Activated naive CD4-positive, alpha-beta T cell treated with anti-CD3 and anti-CD28 coated beads, Interleukin-2, amount 50 U/mL, for 24 hours (primary cell): ENCODE measurements at regions not wholly inside any gene's neighbourhood (a gene's known extent, or its start where the extent isn't known, plus 50 kb on each side); places are given as distances from the start of the nearest gene placed in this dataset.
"Not testable (repeated sequence)": the region's sequence is repeated elsewhere in the genome, so short reads cannot be mapped to it uniquely, and the experiment has no call there.

Source experiments
- H3K27ac Mint-ChIP-seq: one replicate; pipeline ENCODE4 v1.8.0; 2021; ENCODE audit warnings: mild to moderate bottlenecking, mixed read lengths
- H3K27me3 Mint-ChIP-seq: one replicate; pipeline ENCODE4 v1.8.0; 2021; ENCODE audit warnings: mixed read lengths
- H3K36me3 Mint-ChIP-seq: one replicate; pipeline ENCODE4 v1.8.0; 2021; ENCODE audit warnings: mixed read lengths
- H3K4me1 Mint-ChIP-seq: one replicate; pipeline ENCODE4 v1.8.0; 2021; ENCODE audit warnings: mixed read lengths
- H3K4me3 Mint-ChIP-seq: one replicate; pipeline ENCODE4 v1.8.0; 2021; ENCODE audit warnings: mild to moderate bottlenecking, mixed read lengths
- H3K9me3 Mint-ChIP-seq: one replicate; pipeline ENCODE4 v1.8.0; 2021; ENCODE audit warnings: mixed read lengths

GRCh38 chr14:52144099-52144498 is 75.2 kb upstream of the NID2 start:
- not testable (repeated sequence) for H3K36me3 Mint-ChIP-seq, H3K4me1 Mint-ChIP-seq, H3K9me3 Mint-ChIP-seq, H3K4me3 Mint-ChIP-seq, H3K27ac Mint-ChIP-seq, H3K27me3 Mint-ChIP-seq

- H3K36me3 Mint-ChIP-seq, result no peaks in the 10 kb centered on the region
- no peak overlapping the region for H3K27ac Mint-ChIP-seq
- H3K4me3 Mint-ChIP-seq, result no peak overlapping the region
- H3K9me3 Mint-ChIP-seq, result peaks cover 6% of the 10 kb centered on the region
- H3K27me3 Mint-ChIP-seq, result peaks cover 3% of the 10 kb centered on the region
- no peaks in the 10 kb centered on the region for H3K4me1 Mint-ChIP-seq
These were observed 73.6 kb upstream of the NID2 start for GRCh38 chr14:52142504-52142903.

GRCh38 chr14:52131640-52132320 is 62.9 kb upstream of the NID2 start:
- no peak overlapping the region for H3K27ac Mint-ChIP-seq

GRCh38 chr14:52129721-52130120 is 60.9 kb upstream of the NID2 start:
- Mint-ChIP-seq H3K27me3 (peaks cover 7% of the 10 kb centered on the region), H3K9me3 (peaks cover 2% of the 10 kb centered on the region), H3K36me3 (peaks cover 4% of the 10 kb centered on the region), H3K4me1 (peaks cover 20% of the 10 kb centered on the region), H3K27ac (no peak overlapping the region), H3K4me3 (no peak overlapping the region)

More at GRCh38 chr14:52131640-52132320, 62.9 kb upstream of the NID2 start:
- Mint-ChIP-seq H3K4me1 (peaks cover 7% of the 10 kb centered on the region), H3K27me3 (peaks cover 9% of the 10 kb centered on the region), H3K9me3 (peaks cover 14% of the 10 kb centered on the region), H3K4me3 (no peak overlapping the region), H3K36me3 (peaks cover 8% of the 10 kb centered on the region)

- H3K4me3 Mint-ChIP-seq, result no peak overlapping the region
- no peaks in the 10 kb centered on the region for H3K9me3 Mint-ChIP-seq
- H3K27me3 Mint-ChIP-seq, result peaks cover 5% of the 10 kb centered on the region
- no peak overlapping the region for H3K27ac Mint-ChIP-seq
- no peaks in the 10 kb centered on the region for H3K36me3 Mint-ChIP-seq
- peaks cover 13% of the 10 kb centered on the region for H3K4me1 Mint-ChIP-seq
These were observed 57.0 kb upstream of the NID2 start for GRCh38 chr14:52125885-52126284.

- Mint-ChIP-seq H3K27me3 (peaks cover 5% of the 10 kb centered on the region), H3K27ac (no peak overlapping the region), H3K9me3 (no peaks in the 10 kb centered on the region)
These were observed 56.2 kb upstream of the NID2 start for GRCh38 chr14:52124791-52125684.

GRCh38 chr14:52122163-52122562 is 53.3 kb upstream of the NID2 start:
- H3K27me3 Mint-ChIP-seq, H3K4me3 Mint-ChIP-seq, H3K36me3 Mint-ChIP-seq, H3K9me3 Mint-ChIP-seq, H3K27ac Mint-ChIP-seq: not testable (repeated sequence)
- H3K4me1 Mint-ChIP-seq, result peaks cover 13% of the 10 kb centered on the region

More at GRCh38 chr14:52124791-52125684, 56.2 kb upstream of the NID2 start:
- no peaks in the 10 kb centered on the region for H3K36me3 Mint-ChIP-seq
- H3K4me1 Mint-ChIP-seq, result peaks cover 13% of the 10 kb centered on the region
- H3K4me3 Mint-ChIP-seq, result no peak overlapping the region

- H3K36me3 Mint-ChIP-seq, result no peaks in the 10 kb centered on the region
These were observed 52.6 kb upstream of the NID2 start for GRCh38 chr14:52121441-52121840.

GRCh38 chr14:52119030-52119429 is 50.2 kb upstream of the NID2 start:
- Mint-ChIP-seq H3K4me3 (no peak overlapping the region), H3K27me3 (no peaks in the 10 kb centered on the region), H3K27ac (no peak overlapping the region)

More at GRCh38 chr14:52121441-52121840, 52.6 kb upstream of the NID2 start:
- Mint-ChIP-seq H3K27me3 (no peaks in the 10 kb centered on the region), H3K27ac (no peak overlapping the region), H3K9me3 (no peaks in the 10 kb centered on the region), H3K4me1 (peaks cover 13% of the 10 kb centered on the region), H3K4me3 (no peak overlapping the region)

More at GRCh38 chr14:52119030-52119429, 50.2 kb upstream of the NID2 start:
- H3K4me1 Mint-ChIP-seq, result no peaks in the 10 kb centered on the region
- no peaks in the 10 kb centered on the region for H3K9me3 Mint-ChIP-seq
- H3K36me3 Mint-ChIP-seq, result no peaks in the 10 kb centered on the region
